GM21360 (cell line): ENCODE measurements at regions not wholly inside any gene's neighbourhood (a gene's known extent, or its start where the extent isn't known, plus 50 kb on each side); places are given as distances from the start of the nearest gene placed in this dataset.

Experiments used
- ATAC-seq: cut with Tn5 transposase; IDR thresholded peaks from one replicate; pipeline ENCODE4 v1.9.1; 2021; ENCODE audit warnings: mild to moderate bottlenecking, moderate library complexity; ENCODE audit not compliant: unreplicated experiment

DNA sequence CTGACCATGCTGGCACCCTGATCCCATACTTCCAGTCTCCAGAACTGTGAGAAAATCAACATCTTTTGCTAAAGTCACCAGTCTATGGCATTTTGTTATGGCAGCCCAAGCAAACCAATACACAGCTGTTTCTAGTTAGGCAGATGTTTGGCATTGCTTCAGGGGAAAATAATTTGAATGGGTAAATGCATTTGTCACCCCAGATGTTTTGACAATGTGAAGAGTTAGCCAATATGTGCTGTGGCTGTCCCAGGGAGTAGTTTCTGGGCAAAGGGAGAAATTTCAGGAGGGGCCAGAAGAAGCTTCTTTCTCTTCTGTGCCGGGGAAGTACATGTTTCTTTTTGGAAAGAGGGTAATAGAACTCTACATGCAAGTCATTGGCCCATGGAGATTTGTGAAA, 619.0 kb downstream of the SLC4A3 start:
- ATAC-seq = no peak

DNA sequence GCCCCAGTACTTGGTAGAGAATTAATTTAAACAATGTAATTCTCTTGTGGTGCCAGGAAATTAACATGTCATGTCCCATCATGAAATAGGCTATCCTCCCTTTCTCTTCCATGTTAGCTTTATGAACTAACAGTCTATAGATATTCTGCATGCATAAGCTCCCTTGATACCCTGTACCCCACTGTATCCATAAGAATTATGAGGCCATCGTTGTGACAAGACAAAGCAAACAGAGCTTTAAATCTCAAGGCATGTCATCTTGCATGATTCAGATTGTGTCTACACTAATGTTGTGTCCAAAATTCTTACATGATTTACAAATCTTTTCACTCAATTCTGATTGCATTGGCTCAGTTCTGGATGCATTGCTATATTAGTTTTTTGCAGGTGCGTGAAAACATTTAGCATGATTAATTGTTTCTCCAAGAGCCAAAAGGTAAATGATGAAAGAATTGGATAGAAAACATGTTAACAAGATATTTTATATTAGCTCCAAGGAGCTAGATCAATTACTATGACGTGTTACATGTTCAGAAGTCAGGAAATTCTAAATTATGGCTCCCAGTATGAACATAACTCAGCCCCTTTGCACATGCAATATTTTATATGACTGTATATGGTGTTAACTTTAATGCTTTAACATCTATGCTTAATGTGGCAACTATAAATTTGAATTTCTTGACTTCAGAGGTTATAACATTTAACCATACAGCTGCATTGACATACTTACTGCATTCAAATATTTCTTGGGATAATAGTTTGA, 620.3 kb downstream of the SLC4A3 start:
- no peak for ATAC-seq

DNA sequence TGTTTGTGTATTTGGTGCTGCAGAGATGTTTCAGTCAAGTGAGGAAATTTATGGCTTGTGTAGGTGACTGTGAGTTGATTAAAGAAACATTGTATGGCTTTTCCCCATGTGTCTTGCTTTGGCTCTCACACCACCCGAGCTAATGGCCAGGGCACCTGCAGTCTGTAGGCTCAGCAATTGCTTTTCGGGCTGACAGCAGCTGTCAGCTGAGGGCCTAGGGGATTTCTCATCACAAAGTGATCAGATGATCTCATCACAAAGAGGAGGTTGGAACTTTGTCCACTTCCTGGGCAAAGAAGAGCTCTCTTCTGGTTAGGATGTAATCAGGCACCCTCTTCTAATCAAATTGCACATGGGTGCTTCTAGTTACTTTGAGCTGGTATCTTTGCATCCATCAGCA, 632.2 kb downstream of the SLC4A3 start:
- ATAC-seq = no peak

DNA sequence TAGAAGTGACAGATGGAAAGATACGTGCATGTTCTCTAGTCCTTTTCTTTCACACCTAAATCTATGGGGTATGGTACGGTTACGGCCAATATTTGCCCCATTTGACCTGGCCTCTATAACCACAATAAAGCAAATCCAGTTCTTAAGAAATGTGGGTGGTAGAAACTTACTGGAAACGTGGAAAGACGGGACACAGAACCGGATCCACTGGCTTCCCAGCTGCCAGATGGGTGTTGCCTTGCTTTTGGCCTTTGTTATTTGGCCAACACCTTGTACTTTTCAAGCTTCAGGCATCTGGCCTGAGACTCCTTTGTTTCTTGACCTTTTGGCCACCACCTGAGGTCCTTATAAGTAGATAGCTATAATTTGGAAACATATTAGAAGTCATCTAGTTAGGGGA, 635.9 kb downstream of the SLC4A3 start:
- ATAC-seq = no peak

DNA sequence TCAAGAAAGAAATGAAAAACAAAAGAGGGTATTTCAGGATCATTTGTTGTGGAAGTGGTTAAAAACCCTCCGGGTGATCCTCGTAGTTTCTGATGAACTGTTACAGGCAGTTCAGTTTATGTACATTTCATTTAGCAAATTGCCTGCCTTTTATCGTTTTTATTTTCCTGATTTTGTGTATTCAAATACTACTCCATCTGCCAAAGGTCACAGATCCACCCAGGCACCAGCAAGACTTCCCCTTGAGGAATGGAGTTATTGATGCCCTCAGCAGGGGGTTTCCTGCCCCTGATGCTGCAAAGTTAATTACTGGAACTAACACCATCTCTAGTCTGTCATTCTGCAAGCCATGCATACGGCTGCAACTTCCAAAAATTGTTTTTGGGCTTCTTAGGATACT, 641.9 kb downstream of the SLC4A3 start:
- ATAC-seq = no peak

GRCh38 chr2:220270481-220271070, 643.1 kb downstream of the SLC4A3 start:
- ATAC-seq = no peak

DNA sequence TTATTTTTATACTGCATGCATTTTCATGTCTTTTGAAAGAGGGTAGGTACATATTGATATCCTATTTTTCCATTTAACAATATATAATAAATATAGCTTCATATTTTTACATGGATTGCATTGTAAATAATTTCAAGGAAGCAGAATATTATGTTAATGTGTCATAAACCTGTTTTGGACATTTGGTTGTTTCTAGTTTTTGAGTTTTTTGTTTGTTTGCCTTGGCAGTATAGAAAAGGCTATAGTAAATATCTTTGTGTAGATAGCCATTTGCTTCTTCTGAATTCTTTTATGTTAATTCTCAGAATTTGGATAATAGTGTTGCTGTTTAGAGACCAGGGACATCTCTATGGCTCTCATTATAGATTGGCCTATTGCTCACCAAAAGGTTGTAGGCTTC, 645.2 kb downstream of the SLC4A3 start:
- ATAC-seq = no peak

DNA sequence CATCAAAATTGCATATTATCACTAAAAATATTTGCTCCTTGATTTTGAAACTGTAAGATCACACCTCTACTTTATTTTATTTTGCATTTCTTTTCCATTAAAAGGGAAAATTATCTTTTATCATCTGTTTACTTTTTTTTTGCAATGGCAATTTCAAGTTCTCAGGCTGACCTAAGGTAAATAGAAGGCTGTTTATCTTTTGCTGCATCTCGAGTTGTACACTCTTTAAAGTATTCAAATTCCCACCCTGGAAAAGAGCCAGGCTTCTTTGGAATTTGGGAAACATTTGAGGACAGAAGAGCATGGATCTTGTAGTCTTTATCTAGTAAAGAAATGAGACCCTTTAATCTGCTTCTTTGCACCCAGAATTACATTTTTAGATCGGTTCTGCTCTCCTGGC, 645.7 kb downstream of the SLC4A3 start:
- no peak for ATAC-seq

GRCh38 chr2:220275454-220275853, 648.0 kb downstream of the SLC4A3 start:
- no peak for ATAC-seq

GRCh38 chr2:220276741-220277444, 649.5 kb downstream of the SLC4A3 start:
- no peak for ATAC-seq

- no peak for ATAC-seq
These were observed 650.1 kb downstream of the SLC4A3 start for GRCh38 chr2:220277445-220277975.

DNA sequence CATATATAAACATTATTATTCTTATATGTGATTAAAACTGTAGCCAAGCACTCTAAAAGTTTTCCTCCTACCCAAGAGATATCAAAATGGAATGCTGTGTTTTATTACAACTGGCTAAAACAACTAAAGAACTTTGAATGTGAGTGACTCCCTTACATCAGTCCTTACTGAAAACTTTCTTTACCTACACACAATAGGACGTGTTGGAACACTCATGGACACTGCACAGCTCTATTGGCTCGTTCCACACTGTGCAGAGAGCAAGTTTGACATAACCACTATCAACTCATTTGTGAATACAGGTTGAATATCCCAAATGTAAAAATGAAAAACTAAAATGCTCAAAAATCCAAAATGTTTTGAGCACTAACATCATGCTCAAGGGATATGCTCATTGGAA, 650.6 kb downstream of the SLC4A3 start:
- no peak for ATAC-seq

DNA sequence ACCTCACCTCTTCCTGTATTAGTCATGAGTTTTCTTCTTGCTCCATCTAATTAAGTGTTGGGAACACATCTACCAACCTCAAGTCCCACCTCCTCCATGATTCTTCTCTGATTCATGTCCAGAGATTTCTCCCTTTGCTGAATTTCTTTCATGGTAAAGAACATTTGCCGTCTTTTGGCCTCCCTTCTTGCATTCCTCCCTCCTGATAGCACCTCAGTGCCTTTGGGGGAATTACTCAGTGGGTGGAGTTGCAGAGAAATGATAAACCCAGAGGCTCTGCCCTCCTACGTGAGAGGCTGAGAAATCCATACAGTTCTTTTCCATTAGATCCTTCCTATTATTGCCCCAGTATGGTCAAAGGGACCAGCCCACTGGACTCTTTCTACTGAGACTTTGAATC, 651.9 kb downstream of the SLC4A3 start:
- ATAC-seq = no peak

GRCh38 chr2:220279840-220280239, 652.4 kb downstream of the SLC4A3 start:
- ATAC-seq = no peak

DNA sequence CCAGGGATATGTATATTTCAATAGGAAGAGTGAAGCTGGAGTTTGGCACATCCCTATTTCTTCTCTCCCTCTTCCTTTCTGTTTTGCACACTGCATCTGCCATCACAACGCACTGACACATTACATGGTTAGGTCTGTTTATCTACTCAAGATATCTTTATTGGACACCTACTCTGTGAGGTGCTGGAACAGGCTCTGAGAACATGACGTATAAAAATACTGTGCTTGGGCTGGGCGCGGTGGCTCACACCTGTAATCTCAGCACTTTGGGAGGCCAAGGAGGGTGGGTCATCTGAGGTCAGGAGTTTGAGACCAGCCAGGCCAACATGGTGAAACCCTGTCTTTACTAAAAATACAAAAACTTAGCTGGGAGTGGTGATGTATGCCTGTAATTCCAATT, 653.3 kb downstream of the SLC4A3 start:
- ATAC-seq = no peak

DNA sequence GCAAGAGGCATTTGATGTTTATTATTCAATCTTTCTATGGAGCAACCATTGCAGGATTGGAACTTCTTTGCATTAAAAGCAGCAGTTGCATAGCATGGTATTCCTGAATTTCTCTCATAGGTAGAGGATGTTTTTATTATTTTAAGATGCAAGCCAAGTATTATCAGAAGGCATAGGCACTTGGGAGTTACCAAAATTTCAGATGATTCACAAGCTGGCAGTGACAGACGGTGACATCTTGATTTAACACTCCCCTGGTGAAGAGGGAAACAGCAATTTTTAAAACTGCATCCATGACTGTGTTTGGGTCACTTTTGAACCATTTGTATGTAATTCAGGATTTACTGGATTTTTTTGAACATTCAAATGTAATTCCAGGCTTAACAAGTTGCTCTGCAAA, 654.3 kb downstream of the SLC4A3 start:
- ATAC-seq = no peak

DNA sequence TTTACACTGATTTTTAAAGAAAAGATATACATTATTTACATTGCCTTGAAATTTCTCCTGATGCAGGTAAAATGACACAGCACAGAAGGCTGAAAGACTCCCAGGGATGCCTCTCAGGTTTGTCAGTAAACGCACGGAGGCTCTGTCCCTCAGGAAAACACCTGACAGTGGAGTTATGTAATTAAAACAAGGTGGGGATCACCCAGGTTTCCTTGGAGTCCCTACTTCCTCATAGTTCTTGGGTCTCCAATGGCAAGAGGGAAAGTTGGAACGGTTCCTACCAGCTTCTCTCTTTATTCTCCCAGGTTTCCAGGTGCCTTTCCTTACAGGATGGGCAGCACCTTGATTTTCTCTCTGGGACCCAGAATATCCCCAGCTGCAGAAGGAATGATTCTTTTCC, 654.8 kb downstream of the SLC4A3 start:
- ATAC-seq = no peak

DNA sequence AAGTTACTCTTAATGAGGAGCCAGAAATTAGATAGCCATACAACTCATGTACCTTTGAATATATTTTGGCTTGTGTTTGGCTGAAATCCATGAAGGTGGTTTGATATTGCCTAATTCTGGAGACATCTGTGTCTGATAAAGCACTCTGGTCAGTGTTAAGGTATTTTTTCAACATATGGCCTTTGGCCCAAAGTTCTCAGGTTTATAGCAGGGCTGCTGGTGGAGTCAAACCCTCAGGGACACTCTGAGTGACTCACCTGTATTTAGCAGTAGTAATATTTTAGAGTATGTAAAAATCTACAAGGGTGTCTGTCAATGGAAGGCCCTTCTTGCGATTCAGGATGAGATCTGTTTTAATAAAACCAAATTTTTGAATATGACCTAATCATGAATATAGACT, 666.5 kb downstream of the SLC4A3 start:
- ATAC-seq = no peak

GRCh38 chr2:220296174-220296573, 668.7 kb downstream of the SLC4A3 start:
- ATAC-seq = no peak

DNA sequence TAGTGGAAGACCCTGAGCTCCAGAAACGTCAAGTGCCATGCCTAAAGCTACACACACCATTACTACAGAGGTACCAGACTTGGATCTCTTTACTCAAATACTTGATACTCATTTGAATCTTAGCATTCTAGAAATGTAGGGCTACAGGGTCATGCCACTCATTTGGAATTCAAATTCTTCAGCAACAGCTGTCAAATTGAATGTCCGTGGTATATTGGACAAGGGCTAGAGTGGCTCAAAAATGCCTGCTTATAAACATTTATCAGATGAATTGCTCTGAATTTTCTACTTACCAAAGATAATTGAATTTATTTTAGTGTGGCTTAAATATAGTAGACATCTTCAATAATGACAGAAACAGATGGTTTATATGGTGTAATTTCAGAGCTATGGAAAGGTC, 669.7 kb downstream of the SLC4A3 start:
- no peak for ATAC-seq

GRCh38 chr2:220300806-220301205, 673.4 kb downstream of the SLC4A3 start:
- no peak for ATAC-seq

GRCh38 chr2:220302756-220303155, 675.3 kb downstream of the SLC4A3 start:
- no peak for ATAC-seq
